GM13976 (cell line): ENCODE measurements at regions not wholly inside any gene's neighbourhood (a gene's known extent, or its start where the extent isn't known, plus 50 kb on each side); places are given as distances from the start of the nearest gene placed in this dataset.

Experiments used
- DNase-seq: peaks from one replicate; pipeline ENCODE4 v3.0.0; 2012; ENCODE audit warnings: low spot score
- CTCF ChIP-seq: IDR thresholded peaks from 2 replicates; pipeline ENCODE4 v1.5.1; 2012; ENCODE audit warnings: borderline replicate concordance, mild to moderate bottlenecking; ENCODE audit not compliant: insufficient read depth; ENCODE audit errors: extremely low read depth, missing control alignments, control extremely low read depth
- in situ Hi-C: fragments of 300-500 bp; cut with MboI; formaldehyde crosslinking; loops from one replicate; pipeline ENCODE4 v1.12.0; 2022; ENCODE audit warnings: low sequenced_read_pairs, mixed read lengths, inconsistent platforms; ENCODE audit not compliant: unreplicated experiment

- no peak for DNase-seq
- TF ChIP-seq CTCF, result no peak
- in situ Hi-C loops, result no loop called here
These were observed 243.1 kb downstream of the CDH26 start for GRCh38 chr20:60201198-60201835.

- in situ Hi-C loops, result no loop called here
- no peak for TF ChIP-seq CTCF
- DNase-seq, result no peak
These were observed 243.8 kb downstream of the CDH26 start for GRCh38 chr20:60202046-60202445.

- TF ChIP-seq CTCF, result no peak
- in situ Hi-C loops, result no loop called here
- DNase-seq, result no peak
These were observed 245.2 kb downstream of the CDH26 start for GRCh38 chr20:60203451-60203850.

GRCh38 chr20:60204601-60205000, 246.4 kb downstream of the CDH26 start:
- in situ Hi-C loops, result no loop called here
- TF ChIP-seq CTCF, result no peak

GRCh38 chr20:60206259-60206658, 248.0 kb downstream of the CDH26 start:
- in situ Hi-C loops, result no loop called here
- TF ChIP-seq CTCF, result no peak
- DNase-seq, result peak; percentile 36

More at GRCh38 chr20:60204601-60205000, 246.4 kb downstream of the CDH26 start:
- DNase-seq, result no peak

GRCh38 chr20:60209048-60209447, 250.8 kb downstream of the CDH26 start:
- in situ Hi-C loops, result no loop called here
- no peak for DNase-seq
- TF ChIP-seq CTCF, result no peak

- TF ChIP-seq CTCF, result peak; percentile 77
- DNase-seq, result peak; percentile 62
- in situ Hi-C loops, result no loop called here
These were observed 252.8 kb downstream of the CDH26 start for GRCh38 chr20:60210779-60211617.
